GM23248 (cell line): ENCODE measurements at regions not wholly inside any gene's neighbourhood (a gene's known extent, or its start where the extent isn't known, plus 50 kb on each side); places are given as distances from the start of the nearest gene placed in this dataset.

Experiments
- EZH2 ChIP-seq: fragments of 200-600 bp; sonication (generic); IDR thresholded peaks from 2 replicates; pipeline ENCODE4 v1.6.1; 2018; ENCODE audit warnings: antibody characterized with exemption, mild to moderate bottlenecking; ENCODE audit not compliant: insufficient read depth, poor library complexity, severe bottlenecking
- EZH2phosphoT487 ChIP-seq: fragments of 200-600 bp; sonication (generic); IDR thresholded peaks from 2 replicates; pipeline ENCODE4 v1.6.1; 2018; ENCODE audit warnings: antibody characterized with exemption, moderate library complexity, mild to moderate bottlenecking, low read depth; ENCODE audit not compliant: insufficient read depth

DNA sequence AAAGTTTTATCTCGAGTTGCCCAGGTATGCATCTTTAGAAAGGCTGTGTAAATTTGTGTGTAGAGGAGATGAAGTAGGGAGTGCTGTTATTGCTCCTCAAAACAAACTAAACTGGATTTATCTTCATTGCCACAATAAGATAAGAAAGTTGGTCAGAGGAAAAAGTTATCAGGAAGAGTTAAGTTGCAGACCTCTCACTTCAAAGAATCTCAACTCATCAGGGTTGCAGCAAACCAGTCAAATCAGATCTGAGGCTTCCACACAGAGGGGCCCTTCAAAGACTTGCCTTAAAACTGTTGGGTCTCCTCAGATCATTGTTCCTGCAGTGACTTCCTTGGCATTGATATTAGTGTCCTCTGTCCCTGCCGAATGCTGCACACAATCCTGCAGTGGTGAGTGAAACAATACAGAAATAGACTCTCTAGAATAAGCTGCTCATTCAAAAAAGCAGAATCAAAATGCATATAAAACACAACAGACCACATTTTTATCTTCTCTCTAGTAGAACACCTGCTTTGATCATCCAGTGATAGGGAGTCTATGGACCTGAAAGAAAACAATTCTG, 191.2 kb upstream of the CBLB start:
- TF ChIP-seq EZH2phosphoT487 (no peak), EZH2 (no peak)
